Cardiac fibroblast (primary cell): ENCODE measurements at regions not wholly inside any gene's neighbourhood (a gene's known extent, or its start where the extent isn't known, plus 50 kb on each side); places are given as distances from the start of the nearest gene placed in this dataset.

Experiments
- DNase-seq, 2 donors: peaks; one replicate each; pipeline versions ENCODE4 v3.0.0 to v3.0.0-alpha.2; 2010; ENCODE audit warnings: low read depth in 2 of 2
- H3K4me3 ChIP-seq, 2 donors: replicated peaks in 1 of 2; 1 replicate in 1 of 2; 2 replicates in 1 of 2; pipeline ENCODE4 v1.5.1; 2011; ENCODE audit warnings: low read depth in 2 of 2, low read length in 2 of 2, mild to moderate bottlenecking in 2 of 2, moderate library complexity in 1 of 2
- CTCF ChIP-seq: IDR thresholded peaks from one replicate; pipeline ENCODE4 v1.5.1; 2011; ENCODE audit warnings: low read depth, mild to moderate bottlenecking, low read length, inconsistent platforms

- H3K4me3 ChIP-seq = no peak overlapping the region
- TF ChIP-seq CTCF = no peak
- no peak for DNase-seq
These were observed 757.4 kb downstream of the VRK1 start for GRCh38 chr14:97554597-97554996.

DNA sequence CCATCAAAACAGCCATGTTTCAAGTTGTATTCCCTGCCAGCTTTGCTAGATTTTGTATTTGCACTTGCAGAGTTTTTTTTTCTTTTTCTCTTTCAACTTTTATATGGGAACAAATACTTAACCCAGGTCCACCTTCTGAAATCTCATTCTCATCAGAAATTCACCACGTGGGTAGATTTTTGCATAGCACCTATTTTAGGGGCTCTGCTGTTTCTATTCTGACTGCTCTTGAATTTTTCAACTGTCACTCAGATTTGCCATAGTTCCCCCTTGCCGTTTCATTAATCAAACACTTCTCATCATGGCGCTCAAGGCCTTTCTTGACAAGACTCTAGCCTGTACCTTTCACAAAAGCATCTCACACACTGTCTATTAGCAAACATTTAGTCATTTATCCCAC lies 767.2 kb downstream of the VRK1 start:
- no peak for TF ChIP-seq CTCF
- H3K4me3 ChIP-seq = no peak overlapping the region
- DNase-seq = no peak

DNA sequence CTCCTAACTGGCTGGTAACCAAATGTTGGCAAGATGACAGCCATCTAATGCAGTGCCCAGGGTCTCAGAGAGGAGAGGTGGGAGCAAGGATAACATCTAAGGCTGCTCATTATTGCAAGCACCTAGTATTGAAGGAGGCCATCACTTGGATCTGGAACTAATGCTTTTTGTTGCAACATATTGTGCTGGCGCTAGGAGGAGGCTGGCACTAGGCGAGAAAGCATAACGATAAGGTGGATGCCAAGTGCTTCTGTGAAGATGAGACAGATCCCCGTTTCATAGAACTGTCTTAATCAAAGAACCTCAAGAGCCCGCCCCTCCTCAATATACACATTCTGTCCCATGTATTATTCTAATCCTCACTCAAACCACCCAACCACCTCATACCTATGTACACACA lies 774.0 kb downstream of the VRK1 start:
- no peak overlapping the region for H3K4me3 ChIP-seq
- no peak for TF ChIP-seq CTCF
- no peak for DNase-seq

DNA sequence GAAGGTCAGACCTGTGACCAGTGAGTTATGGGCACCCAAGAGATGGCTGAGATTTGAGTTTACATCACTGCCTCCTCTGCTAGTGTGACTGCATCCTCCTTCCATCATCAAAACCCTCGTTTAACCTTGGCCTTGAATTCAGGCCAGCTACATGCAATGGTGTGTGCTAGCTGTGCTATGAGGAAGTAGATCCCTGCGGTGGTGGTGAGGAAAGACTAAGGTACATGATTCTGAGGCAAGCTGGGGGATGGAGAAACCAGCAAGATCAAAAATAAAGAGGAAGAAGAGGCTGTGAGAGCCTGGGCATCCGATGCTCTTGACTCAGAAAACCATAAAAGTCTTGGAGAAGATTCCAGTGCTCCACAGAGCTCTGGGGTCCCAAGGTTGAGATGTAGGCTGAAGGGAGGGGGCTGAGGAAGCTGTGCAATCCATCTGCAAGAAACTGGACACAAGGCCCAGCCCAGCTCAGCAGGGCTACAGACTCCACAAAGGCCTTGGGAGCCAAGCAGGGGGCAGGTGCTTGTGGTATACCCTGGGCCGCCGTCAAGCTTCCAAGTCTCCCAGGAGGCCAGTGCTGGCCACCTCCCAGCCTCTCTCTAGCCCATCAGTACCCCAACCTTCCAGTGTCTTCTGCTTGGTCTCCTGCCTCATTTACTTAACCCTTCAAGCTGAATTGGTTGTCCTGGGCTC lies 774.8 kb downstream of the VRK1 start:
- H3K4me3 ChIP-seq = no peak overlapping the region
- no peak for DNase-seq
- TF ChIP-seq CTCF = no peak

- H3K4me3 ChIP-seq = no peak overlapping the region
- TF ChIP-seq CTCF = no peak
- DNase-seq = no peak
These were observed 775.6 kb downstream of the VRK1 start for GRCh38 chr14:97572583-97573458.

DNA sequence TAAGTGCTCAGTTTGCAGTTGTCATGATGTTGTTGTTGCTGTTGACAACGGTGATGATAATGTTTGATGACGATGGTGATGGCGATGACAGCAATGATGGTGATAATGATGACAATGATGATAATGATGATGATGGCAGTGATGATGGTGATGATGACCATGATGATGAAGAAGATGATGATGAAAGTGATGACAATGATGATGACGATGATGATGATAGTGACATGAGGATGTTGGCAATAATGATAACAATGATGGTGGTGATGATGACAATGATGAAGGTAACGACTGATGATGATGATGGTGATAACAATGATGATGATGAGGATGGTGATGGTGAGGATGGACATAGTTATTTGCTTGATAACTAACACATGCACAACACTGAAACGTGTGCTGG lies 778.5 kb downstream of the VRK1 start:
- no peak for TF ChIP-seq CTCF
- no peak overlapping the region for H3K4me3 ChIP-seq
- no peak for DNase-seq
